Stomach (tissue), 4 donors: ENCODE measurements at regions not wholly inside any gene's neighbourhood (a gene's known extent, or its start where the extent isn't known, plus 50 kb on each side); places are given as distances from the start of the nearest gene placed in this dataset.

Experiments used
- CTCF ChIP-seq, 7 experiments: fragments of 450-650 bp in 4 of 7; fragments of 200-600 bp in 3 of 7; sonication (generic) in 3 of 7; IDR thresholded peaks; one replicate each; pipeline ENCODE4 v1.5.1; 2016 to 2019; ENCODE audit warnings: antibody characterized with exemption in 7 of 7, control low read depth in 2 of 7, mild to moderate bottlenecking in 1 of 7
- POLR2A ChIP-seq, 4 donors: fragments of 450-650 bp; IDR thresholded peaks; one replicate each; pipeline ENCODE4 v1.6.1; 2016; ENCODE audit warnings: antibody characterized with exemption in 4 of 4, control low read depth in 2 of 4, mild to moderate bottlenecking in 1 of 4, moderate library complexity in 1 of 4

GRCh38 chr2:205904873-205905272 lies 181.1 kb downstream of the INO80D start:
- TF ChIP-seq CTCF (IDR thresholded peaks at IDR 0.05) (no peak), POLR2A (IDR thresholded peaks at IDR 0.05) (no peak)
